H1 (cell line): ENCODE measurements at regions not wholly inside any gene's neighbourhood (a gene's known extent, or its start where the extent isn't known, plus 50 kb on each side); places are given as distances from the start of the nearest gene placed in this dataset.

Experiments used
- CHD1 ChIP-seq: IDR thresholded peaks from 2 replicates; pipeline ENCODE4 v1.6.1; 2012; ENCODE audit warnings: low read depth, low read length, improper control_type of control experiment
- CTBP2 ChIP-seq: IDR thresholded peaks from 2 replicates; pipeline ENCODE4 v1.7.0; 2011; ENCODE audit warnings: borderline replicate concordance, mild to moderate bottlenecking, moderate library complexity, mixed read lengths, low read length; ENCODE audit not compliant: insufficient read depth, insufficient read length
- CTCF ChIP-seq, 3 experiments: IDR thresholded peaks; 1 replicate in 2 of 3; 2 replicates in 1 of 3; pipeline versions ENCODE4 v1.5.1 to v1.6.1; 2011; ENCODE audit warnings: low read length in 3 of 3, mild to moderate bottlenecking in 3 of 3, inconsistent platforms in 2 of 3, low read depth in 1 of 3, moderate library complexity in 1 of 3; ENCODE audit not compliant: insufficient read depth in 1 of 3; ENCODE audit errors: control extremely low read depth in 1 of 3
- EZH2 ChIP-seq: fragments of 200-600 bp; sonication (generic); IDR thresholded peaks from 2 replicates; pipeline ENCODE4 v1.7.1; 2012; ENCODE audit warnings: low read depth, mild to moderate bottlenecking, moderate library complexity, low read length, inconsistent platforms; ENCODE audit not compliant: severe bottlenecking
- KDM1A ChIP-seq: fragments of 200-600, 300-600 bp; sonication (generic); IDR thresholded peaks from 2 replicates; pipeline ENCODE4 v1.7.1; 2016; ENCODE audit warnings: mild to moderate bottlenecking, low read length, borderline replicate concordance
- RAD21 ChIP-seq, 2 experiments: IDR thresholded peaks in 1 of 2; conservative IDR thresholded peaks in 1 of 2; 2 replicates each; pipeline ENCODE4 v1.6.1; 2011; ENCODE audit warnings: low read depth in 2 of 2, low read length in 2 of 2, improper control_type of control experiment in 1 of 2, inconsistent platforms in 1 of 2, mild to moderate bottlenecking in 1 of 2, moderate library complexity in 1 of 2
- SP2 ChIP-seq: IDR thresholded peaks from 2 replicates; pipeline ENCODE4 v1.6.1; 2012; ENCODE audit warnings: mild to moderate bottlenecking, low read length, inconsistent platforms
- TAF1 ChIP-seq: IDR thresholded peaks from 2 replicates; pipeline ENCODE4 v1.6.1; 2011; ENCODE audit warnings: mild to moderate bottlenecking, low read depth, low read length

DNA sequence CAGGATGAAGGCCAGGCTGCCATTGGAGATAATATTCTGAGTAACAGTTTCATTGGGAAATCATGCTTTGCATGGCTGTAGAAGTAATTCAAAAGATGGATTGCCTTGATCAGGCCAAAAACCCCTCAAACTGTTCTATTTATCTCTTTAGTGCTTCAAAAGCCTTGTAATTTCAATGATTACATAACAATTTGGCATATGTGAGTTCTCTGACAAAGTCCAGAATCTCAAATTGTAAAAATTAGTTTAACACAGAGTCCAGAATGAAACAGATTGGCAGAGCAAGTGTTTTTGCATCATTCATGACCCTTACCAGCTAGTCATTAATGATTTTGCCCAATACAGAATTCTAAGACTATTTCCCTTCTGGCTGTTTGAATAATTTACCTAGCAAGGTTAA lies 347.3 kb downstream of the SPRY1 start:
- TF ChIP-seq CHD1 = no peak
- TF ChIP-seq KDM1A = no peak
- TF ChIP-seq CTCF (IDR thresholded peaks at IDR 0.05; ENCODE audit: control extremely low read depth in 1 of 3, insufficient read depth in 1 of 3, low read depth in 1 of 3, low read length in 3 of 3) = no peak
- TF ChIP-seq TAF1 = no peak
- TF ChIP-seq CTBP2 = no peak
- TF ChIP-seq SP2 = no peak
- TF ChIP-seq RAD21 (IDR thresholded peaks at IDR 0.05 in 1 of 2, conservative IDR thresholded peaks at IDR 0.05 in 1 of 2; ENCODE audit: low read depth in 2 of 2, low read length in 2 of 2) = no peak
- TF ChIP-seq EZH2 = no peak
